ENCODE measurements at regions not wholly inside any gene's neighbourhood (a gene's known extent, or its start where the extent isn't known, plus 50 kb on each side); places are given as distances from the start of the nearest gene placed in this dataset.

DNA sequence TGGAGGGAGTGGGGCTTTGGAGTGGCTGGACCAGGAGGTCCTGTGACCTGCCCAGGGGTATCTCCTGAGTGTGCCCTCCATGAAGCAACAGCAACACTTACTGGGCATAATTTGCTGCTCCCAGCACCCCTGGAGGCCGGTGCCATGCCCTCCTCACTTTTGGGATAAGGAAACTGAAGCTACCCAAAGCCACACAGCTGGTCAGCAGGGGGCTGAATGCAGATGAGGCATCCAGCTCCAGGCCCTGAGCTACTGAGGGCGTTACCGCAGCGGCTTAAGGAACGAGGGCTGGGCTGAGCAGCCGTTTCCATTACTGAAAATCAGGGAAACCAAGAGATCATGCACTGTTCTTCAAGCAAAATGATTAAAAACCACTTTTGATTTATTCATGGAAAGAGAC, 408.9 kb downstream of the GLRX3 start:
- Histone ChIP-seq H3K4me1 (ENCODE audit: control insufficient read depth, extremely low read depth, insufficient read depth, low read length) (no peaks in the 10 kb centered on the region), H3K36me3 (ENCODE audit: control insufficient read depth in 2 of 2, extremely low read depth in 1 of 2, insufficient read depth in 2 of 2, low read length in 2 of 2) (no peaks in the 10 kb centered on the region), H2AFZ (ENCODE audit: control insufficient read depth, low read length) (no peak overlapping the region), H3K4me2 (ENCODE audit: control insufficient read depth, extremely low read depth, insufficient read depth, low read depth, low read length) (no peak overlapping the region), H3K9me3 (ENCODE audit: control insufficient read depth, low read depth, low read length) (peaks cover 5% of the 10 kb centered on the region), H3K4me3 (ENCODE audit: control insufficient read depth in 2 of 3, extremely low read depth in 1 of 3, insufficient read depth in 2 of 3, low read depth in 1 of 3, low read length in 3 of 3) (no peak overlapping the region), H3K9me1 (ENCODE audit: control insufficient read depth, extremely low read depth, insufficient read depth, low read length) (no peaks in the 10 kb centered on the region), H3K27ac (ENCODE audit: control insufficient read depth, insufficient read depth, low read length) (no peak overlapping the region), H3K79me2 (ENCODE audit: control insufficient read depth, insufficient read depth, low read length) (no peaks in the 10 kb centered on the region), H3K27me3 (ENCODE audit: control insufficient read depth, extremely low read depth, insufficient read depth, low read length) (no peaks in the 10 kb centered on the region), H4K20me1 (ENCODE audit: control insufficient read depth, extremely low read depth, insufficient read depth, low read length) (no peaks in the 10 kb centered on the region), H3K9ac (ENCODE audit: control insufficient read depth, extremely low read depth, insufficient read depth, low read length) (no peak overlapping the region)
- DNase-seq (ENCODE audit: low read depth, low spot score) (no peak), FAIRE-seq (no peak)
- no peak for TF ChIP-seq EZH2 (IDR thresholded peaks at IDR 0.05; ENCODE audit: low read length)
- TF ChIP-seq, protein P1, sequence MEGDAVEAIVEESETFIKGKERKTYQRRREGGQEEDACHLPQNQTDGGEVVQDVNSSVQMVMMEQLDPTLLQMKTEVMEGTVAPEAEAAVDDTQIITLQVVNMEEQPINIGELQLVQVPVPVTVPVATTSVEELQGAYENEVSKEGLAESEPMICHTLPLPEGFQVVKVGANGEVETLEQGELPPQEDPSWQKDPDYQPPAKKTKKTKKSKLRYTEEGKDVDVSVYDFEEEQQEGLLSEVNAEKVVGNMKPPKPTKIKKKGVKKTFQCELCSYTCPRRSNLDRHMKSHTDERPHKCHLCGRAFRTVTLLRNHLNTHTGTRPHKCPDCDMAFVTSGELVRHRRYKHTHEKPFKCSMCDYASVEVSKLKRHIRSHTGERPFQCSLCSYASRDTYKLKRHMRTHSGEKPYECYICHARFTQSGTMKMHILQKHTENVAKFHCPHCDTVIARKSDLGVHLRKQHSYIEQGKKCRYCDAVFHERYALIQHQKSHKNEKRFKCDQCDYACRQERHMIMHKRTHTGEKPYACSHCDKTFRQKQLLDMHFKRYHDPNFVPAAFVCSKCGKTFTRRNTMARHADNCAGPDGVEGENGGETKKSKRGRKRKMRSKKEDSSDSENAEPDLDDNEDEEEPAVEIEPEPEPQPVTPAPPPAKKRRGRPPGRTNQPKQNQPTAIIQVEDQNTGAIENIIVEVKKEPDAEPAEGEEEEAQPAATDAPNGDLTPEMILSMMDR (optimal IDR thresholded peaks at IDR 0.05 in 1 of 3, IDR thresholded peaks at IDR 0.05 in 1 of 3, conservative IDR thresholded peaks at IDR 0.05 in 1 of 3; ENCODE audit: extremely low read depth in 1 of 3, insufficient read depth in 2 of 3, low read length in 3 of 3): no peak
- dilution Hi-C loops (cut with MboI; ENCODE audit: extremely low pct_ligation_motif_present, low sequenced_read_pairs): no loop called here

DNA sequence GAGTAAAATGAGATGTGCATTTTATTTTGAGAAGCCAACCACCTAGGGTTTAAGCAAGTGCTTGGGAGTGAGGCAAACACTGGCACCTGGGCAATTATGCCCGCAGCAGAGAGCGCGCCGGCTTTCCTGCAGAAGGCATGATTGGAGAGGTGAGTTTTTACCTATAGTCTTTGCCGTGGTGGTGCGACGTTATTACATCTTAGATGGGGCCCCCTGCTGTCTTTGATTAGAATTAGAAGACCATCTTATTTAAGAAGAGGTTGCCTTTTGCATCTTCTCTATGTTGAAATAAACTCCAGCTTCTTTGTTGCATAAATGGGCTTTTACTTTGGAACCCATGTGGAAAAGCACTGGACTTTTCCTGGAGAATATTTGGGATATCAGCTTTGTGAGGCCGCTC, 409.5 kb downstream of the GLRX3 start:
- no peaks in the 10 kb centered on the region for H3K4me1 ChIP-seq (ENCODE audit: control insufficient read depth, extremely low read depth, insufficient read depth, low read length)
- H4K20me1 ChIP-seq (ENCODE audit: control insufficient read depth, extremely low read depth, insufficient read depth, low read length): no peaks in the 10 kb centered on the region
- DNase-seq (ENCODE audit: low read depth, low spot score) (no peak), FAIRE-seq (no peak)
- H3K36me3 ChIP-seq (ENCODE audit: control insufficient read depth in 2 of 2, extremely low read depth in 1 of 2, insufficient read depth in 2 of 2, low read length in 2 of 2): no peaks in the 10 kb centered on the region
- H3K9ac ChIP-seq (ENCODE audit: control insufficient read depth, extremely low read depth, insufficient read depth, low read length): no peak overlapping the region
- no peak overlapping the region for H2AFZ ChIP-seq (ENCODE audit: control insufficient read depth, low read length)
- H3K27me3 ChIP-seq (ENCODE audit: control insufficient read depth, extremely low read depth, insufficient read depth, low read length): no peaks in the 10 kb centered on the region
- dilution Hi-C loops (cut with MboI; ENCODE audit: extremely low pct_ligation_motif_present, low sequenced_read_pairs): no loop called here
- no peaks in the 10 kb centered on the region for H3K79me2 ChIP-seq (ENCODE audit: control insufficient read depth, insufficient read depth, low read length)
- no peak for TF ChIP-seq EZH2 (IDR thresholded peaks at IDR 0.05; ENCODE audit: low read length)
- TF ChIP-seq, protein P1 (optimal IDR thresholded peaks at IDR 0.05 in 1 of 3, IDR thresholded peaks at IDR 0.05 in 1 of 3, conservative IDR thresholded peaks at IDR 0.05 in 1 of 3; ENCODE audit: extremely low read depth in 1 of 3, insufficient read depth in 2 of 3, low read length in 3 of 3): no peak
- no peak overlapping the region for H3K4me3 ChIP-seq (ENCODE audit: control insufficient read depth in 2 of 3, extremely low read depth in 1 of 3, insufficient read depth in 2 of 3, low read depth in 1 of 3, low read length in 3 of 3)
- no peak overlapping the region for H3K4me2 ChIP-seq (ENCODE audit: control insufficient read depth, extremely low read depth, insufficient read depth, low read depth, low read length)
- no peaks in the 10 kb centered on the region for H3K9me1 ChIP-seq (ENCODE audit: control insufficient read depth, extremely low read depth, insufficient read depth, low read length)
- no peak overlapping the region for H3K27ac ChIP-seq (ENCODE audit: control insufficient read depth, insufficient read depth, low read length)
- H3K9me3 ChIP-seq (ENCODE audit: control insufficient read depth, low read depth, low read length): peaks cover 5% of the 10 kb centered on the region
